ENCODE measurements at regions not wholly inside any gene's neighbourhood (a gene's known extent, or its start where the extent isn't known, plus 50 kb on each side); places are given as distances from the start of the nearest gene placed in this dataset.

- no peak for TF ChIP-seq CTCF (IDR thresholded peaks at IDR 0.05)
- no peaks in the 10 kb centered on the region for H3K36me3 ChIP-seq (ENCODE audit: control insufficient read depth, insufficient read depth, low read length)
- no peak overlapping the region for H3K4me3 ChIP-seq (ENCODE audit: low read depth, low read length)
- no peaks in the 10 kb centered on the region for H3K4me1 ChIP-seq
- H3K4me2 ChIP-seq (ENCODE audit: low read length): no peak overlapping the region
- H3K9me3 ChIP-seq (ENCODE audit: control insufficient read depth, low read length): no peaks in the 10 kb centered on the region
- no peaks in the 10 kb centered on the region for H3K79me2 ChIP-seq
- H3K9ac ChIP-seq: no peak overlapping the region
- H3K27me3 ChIP-seq (ENCODE audit: control insufficient read depth, insufficient read depth, low read length): no peaks in the 10 kb centered on the region
- H2AFZ ChIP-seq: no peak overlapping the region
- no peak overlapping the region for H3K27ac ChIP-seq
Observed at GRCh38 chr4:14452001-14452400, 550.3 kb upstream of the CPEB2 start.

GRCh38 chr4:14452764-14453163 is 549.5 kb upstream of the CPEB2 start:
- no peaks in the 10 kb centered on the region for H3K79me2 ChIP-seq
- H3K4me3 ChIP-seq (ENCODE audit: low read depth, low read length): no peak overlapping the region
- TF ChIP-seq CTCF (IDR thresholded peaks at IDR 0.05): no peak
- no peaks in the 10 kb centered on the region for H3K4me1 ChIP-seq
- H3K9ac ChIP-seq: no peak overlapping the region
- no peak overlapping the region for H3K4me2 ChIP-seq (ENCODE audit: low read length)
- no peaks in the 10 kb centered on the region for H3K36me3 ChIP-seq (ENCODE audit: control insufficient read depth, insufficient read depth, low read length)
- no peaks in the 10 kb centered on the region for H3K9me3 ChIP-seq (ENCODE audit: control insufficient read depth, low read length)
- no peaks in the 10 kb centered on the region for H3K27me3 ChIP-seq (ENCODE audit: control insufficient read depth, insufficient read depth, low read length)
- no peak overlapping the region for H2AFZ ChIP-seq
- no peak overlapping the region for H3K27ac ChIP-seq

- Histone ChIP-seq H2AFZ (no peak overlapping the region), H3K27me3 (ENCODE audit: control insufficient read depth, insufficient read depth, low read length) (no peaks in the 10 kb centered on the region), H3K4me2 (ENCODE audit: low read length) (no peak overlapping the region), H3K4me1 (no peaks in the 10 kb centered on the region), H3K27ac (no peak overlapping the region), H3K9me3 (ENCODE audit: control insufficient read depth, low read length) (no peaks in the 10 kb centered on the region), H3K4me3 (ENCODE audit: low read depth, low read length) (no peak overlapping the region), H3K9ac (no peak overlapping the region), H3K79me2 (no peaks in the 10 kb centered on the region), H3K36me3 (ENCODE audit: control insufficient read depth, insufficient read depth, low read length) (no peaks in the 10 kb centered on the region)
- TF ChIP-seq CTCF (IDR thresholded peaks at IDR 0.05): no peak
Observed at GRCh38 chr4:14458463-14458862, 543.8 kb upstream of the CPEB2 start.

GRCh38 chr4:14465057-14465456 is 537.2 kb upstream of the CPEB2 start:
- Histone ChIP-seq H3K36me3 (ENCODE audit: control insufficient read depth, insufficient read depth, low read length) (no peaks in the 10 kb centered on the region), H3K4me2 (ENCODE audit: low read length) (no peak overlapping the region), H3K4me1 (no peaks in the 10 kb centered on the region), H3K9ac (no peak overlapping the region), H3K4me3 (ENCODE audit: low read depth, low read length) (no peak overlapping the region), H2AFZ (no peak overlapping the region), H3K9me3 (ENCODE audit: control insufficient read depth, low read length) (no peaks in the 10 kb centered on the region), H3K27ac (no peak overlapping the region), H3K79me2 (no peaks in the 10 kb centered on the region), H3K27me3 (ENCODE audit: control insufficient read depth, insufficient read depth, low read length) (no peaks in the 10 kb centered on the region)
- no peak for TF ChIP-seq CTCF (IDR thresholded peaks at IDR 0.05)

- H3K4me2 ChIP-seq (ENCODE audit: low read length): no peak overlapping the region
- H3K4me3 ChIP-seq (ENCODE audit: low read depth, low read length): no peak overlapping the region
- H3K9ac ChIP-seq: no peak overlapping the region
- no peak overlapping the region for H2AFZ ChIP-seq
- no peaks in the 10 kb centered on the region for H3K79me2 ChIP-seq
- no peaks in the 10 kb centered on the region for H3K4me1 ChIP-seq
- no peaks in the 10 kb centered on the region for H3K9me3 ChIP-seq (ENCODE audit: control insufficient read depth, low read length)
- no peak overlapping the region for H3K27ac ChIP-seq
- TF ChIP-seq CTCF (IDR thresholded peaks at IDR 0.05): no peak
- H3K27me3 ChIP-seq (ENCODE audit: control insufficient read depth, insufficient read depth, low read length): no peaks in the 10 kb centered on the region
- H3K36me3 ChIP-seq (ENCODE audit: control insufficient read depth, insufficient read depth, low read length): no peaks in the 10 kb centered on the region
Observed at GRCh38 chr4:14465507-14465906, 536.8 kb upstream of the CPEB2 start.
